ENCODE measurements at regions not wholly inside any gene's neighbourhood (a gene's known extent, or its start where the extent isn't known, plus 50 kb on each side); places are given as distances from the start of the nearest gene placed in this dataset.

GRCh38 chr11:70612459-70613141 is 214.3 kb downstream of the CTTN start:
- TF ChIP-seq CTCF (IDR thresholded peaks at IDR 0.05; ENCODE audit: poor library complexity, severe bottlenecking) (no peak), POLR2AphosphoS5 (IDR thresholded peaks at IDR 0.05) (peak; percentile 24), EZH2 (IDR thresholded peaks at IDR 0.05; ENCODE audit: borderline replicate concordance, insufficient read depth, low read length, poor library complexity, severe bottlenecking) (no peak), SMC3 (conservative IDR thresholded peaks at IDR 0.05; ENCODE audit: poor library complexity) (no peak), RAD21 (conservative IDR thresholded peaks at IDR 0.05) (no peak), EP300 (conservative IDR thresholded peaks at IDR 0.05; ENCODE audit: poor library complexity, severe bottlenecking) (no peak)
- TF ChIP-seq, protein P1, sequence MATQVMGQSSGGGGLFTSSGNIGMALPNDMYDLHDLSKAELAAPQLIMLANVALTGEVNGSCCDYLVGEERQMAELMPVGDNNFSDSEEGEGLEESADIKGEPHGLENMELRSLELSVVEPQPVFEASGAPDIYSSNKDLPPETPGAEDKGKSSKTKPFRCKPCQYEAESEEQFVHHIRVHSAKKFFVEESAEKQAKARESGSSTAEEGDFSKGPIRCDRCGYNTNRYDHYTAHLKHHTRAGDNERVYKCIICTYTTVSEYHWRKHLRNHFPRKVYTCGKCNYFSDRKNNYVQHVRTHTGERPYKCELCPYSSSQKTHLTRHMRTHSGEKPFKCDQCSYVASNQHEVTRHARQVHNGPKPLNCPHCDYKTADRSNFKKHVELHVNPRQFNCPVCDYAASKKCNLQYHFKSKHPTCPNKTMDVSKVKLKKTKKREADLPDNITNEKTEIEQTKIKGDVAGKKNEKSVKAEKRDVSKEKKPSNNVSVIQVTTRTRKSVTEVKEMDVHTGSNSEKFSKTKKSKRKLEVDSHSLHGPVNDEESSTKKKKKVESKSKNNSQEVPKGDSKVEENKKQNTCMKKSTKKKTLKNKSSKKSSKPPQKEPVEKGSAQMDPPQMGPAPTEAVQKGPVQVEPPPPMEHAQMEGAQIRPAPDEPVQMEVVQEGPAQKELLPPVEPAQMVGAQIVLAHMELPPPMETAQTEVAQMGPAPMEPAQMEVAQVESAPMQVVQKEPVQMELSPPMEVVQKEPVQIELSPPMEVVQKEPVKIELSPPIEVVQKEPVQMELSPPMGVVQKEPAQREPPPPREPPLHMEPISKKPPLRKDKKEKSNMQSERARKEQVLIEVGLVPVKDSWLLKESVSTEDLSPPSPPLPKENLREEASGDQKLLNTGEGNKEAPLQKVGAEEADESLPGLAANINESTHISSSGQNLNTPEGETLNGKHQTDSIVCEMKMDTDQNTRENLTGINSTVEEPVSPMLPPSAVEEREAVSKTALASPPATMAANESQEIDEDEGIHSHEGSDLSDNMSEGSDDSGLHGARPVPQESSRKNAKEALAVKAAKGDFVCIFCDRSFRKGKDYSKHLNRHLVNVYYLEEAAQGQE (IDR thresholded peaks at IDR 0.05; ENCODE audit: borderline replicate concordance), result no peak
